Dermis microvascular lymphatic vessel endothelial cell (primary cell): ENCODE measurements at regions not wholly inside any gene's neighbourhood (a gene's known extent, or its start where the extent isn't known, plus 50 kb on each side); places are given as distances from the start of the nearest gene placed in this dataset.
A peak's percentile ranks its signal among the peaks of the same experiment; 100 is the strongest.
"Not testable (repeated sequence)": the region's sequence is repeated elsewhere in the genome, so short reads cannot be mapped to it uniquely, and the experiment has no call there.

ENCODE experiments used
- DNase-seq, 2 donors: peaks; one replicate each; pipeline versions ENCODE4 v3.0.0 to v3.0.0-alpha.2; 2010; ENCODE audit warnings: low read depth in 2 of 2

DNA sequence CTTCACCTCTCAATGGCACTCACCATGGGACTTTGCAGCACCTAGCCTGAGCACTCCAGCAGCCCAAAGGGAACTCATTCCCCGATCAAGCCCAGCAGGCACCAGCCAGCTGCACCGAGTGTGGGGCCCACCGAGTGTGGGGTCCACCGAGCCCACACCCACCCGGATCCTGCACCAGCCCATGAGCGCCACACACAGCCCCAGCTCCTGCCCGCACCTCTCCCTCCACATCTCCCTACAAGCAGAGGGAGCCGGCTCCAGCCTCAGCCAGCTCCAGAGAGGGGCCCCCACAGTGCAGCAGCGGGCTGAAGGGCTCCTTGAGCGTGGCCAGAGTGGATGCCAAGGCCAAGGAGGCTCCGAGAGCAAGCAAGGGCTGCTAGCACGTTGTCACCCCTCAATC lies 1182.4 kb downstream of the HACE1 start:
- no peak for DNase-seq

DNA sequence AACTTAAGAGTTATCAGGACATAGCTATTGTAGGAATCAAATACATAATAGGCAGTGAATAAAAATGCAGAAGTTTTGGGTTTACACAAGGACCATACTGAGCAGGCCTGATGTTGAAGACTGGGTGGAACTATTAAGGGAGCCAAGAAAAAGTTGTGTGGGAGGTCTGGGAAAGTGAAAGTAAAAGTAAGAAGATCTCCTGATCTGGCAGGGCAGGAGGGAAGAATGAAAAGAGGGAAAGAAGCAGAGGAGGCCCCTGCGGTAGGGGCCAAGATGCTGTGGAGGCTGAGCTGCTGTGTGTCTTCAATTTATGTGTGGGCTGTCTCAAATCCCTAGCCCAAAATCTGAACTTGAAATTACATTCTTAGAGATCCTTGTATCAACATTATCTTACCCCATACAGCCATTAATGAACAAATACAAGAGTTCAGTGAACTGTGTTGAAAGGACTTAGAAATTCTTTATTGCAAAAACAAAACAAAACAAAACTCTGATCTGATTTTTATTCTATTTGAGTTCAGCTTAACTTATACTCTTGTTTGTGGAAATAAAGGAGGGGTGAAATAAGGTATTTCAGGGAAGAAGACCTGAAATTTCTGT lies 1183.8 kb downstream of the HACE1 start:
- no peak for DNase-seq

GRCh38 chr6:103674790-103675189 lies 1184.9 kb downstream of the HACE1 start:
- no peak for DNase-seq

DNA sequence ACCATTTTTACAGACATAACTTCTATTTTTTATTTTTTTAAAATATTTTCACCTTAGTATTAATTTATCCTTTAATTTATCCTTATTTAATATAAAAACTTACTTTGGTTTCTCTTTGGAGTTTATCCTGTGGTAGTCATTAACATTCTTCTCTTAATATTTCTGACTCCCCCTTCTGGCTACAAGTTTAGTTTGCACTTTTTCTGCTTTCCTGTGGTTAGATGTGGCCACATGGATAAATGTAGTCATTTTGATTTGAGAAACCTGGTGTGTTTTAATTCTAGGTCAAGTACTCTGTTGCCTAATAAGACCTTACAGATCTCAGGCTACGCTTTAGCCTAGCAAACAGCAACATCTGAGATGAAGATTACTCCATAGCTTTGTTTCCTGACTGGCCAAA lies 1187.5 kb downstream of the HACE1 start:
- DNase-seq, result peak in 1 of 2 donors; percentile 1

GRCh38 chr6:103629613-103630012 lies 1230.1 kb downstream of the HACE1 start:
- no peak for DNase-seq

GRCh38 chr6:103617642-103618041 lies 1242.1 kb downstream of the HACE1 start:
- DNase-seq, result no peak

DNA sequence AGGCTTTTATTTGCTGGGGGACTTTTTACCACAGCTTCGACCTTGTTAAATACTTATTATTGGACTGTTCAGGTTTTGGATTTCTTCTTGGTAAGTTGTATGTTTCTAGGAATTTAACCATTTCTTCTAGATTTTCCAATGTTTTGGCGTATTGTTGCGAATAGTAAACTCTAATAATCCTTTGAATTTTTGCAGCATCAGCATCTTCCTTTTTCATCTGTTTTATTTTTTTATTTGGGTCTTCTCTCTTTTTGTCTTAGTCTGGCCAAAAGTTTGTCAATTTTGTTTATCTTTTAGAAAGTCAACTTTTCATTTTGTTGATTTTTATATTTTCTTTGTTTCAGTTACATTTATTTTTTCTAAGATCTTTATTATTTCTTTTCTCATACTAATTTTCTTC lies 1272.0 kb downstream of the HACE1 start:
- no peak for DNase-seq

- DNase-seq, result no peak
Observed at GRCh38 chr6:103578115-103578514, 1281.6 kb downstream of the HACE1 start.

DNA sequence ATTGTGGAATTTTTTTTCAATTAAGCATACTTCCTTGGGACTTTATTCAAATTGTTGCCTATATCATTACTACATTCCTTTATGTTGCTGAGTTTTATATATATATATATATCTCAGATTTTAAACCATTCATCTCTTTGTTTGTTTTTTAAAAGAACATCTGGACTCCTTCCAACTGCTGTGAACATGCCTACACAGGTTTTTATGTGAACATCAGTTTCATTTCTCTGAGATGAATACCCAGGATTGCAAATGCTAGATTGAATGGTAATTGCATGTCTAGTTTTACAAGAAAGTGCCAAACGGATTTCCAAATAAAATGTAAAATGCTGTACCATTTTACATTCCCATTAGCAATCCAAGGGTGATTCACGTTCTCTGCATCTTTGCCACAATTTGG lies 1289.3 kb downstream of the HACE1 start:
- no peak for DNase-seq

- no peak for DNase-seq
Observed at GRCh38 chr6:103554911-103555310, 1304.8 kb downstream of the HACE1 start.

- DNase-seq, result no peak
Observed at GRCh38 chr6:103538381-103538780, 1321.3 kb downstream of the HACE1 start.

DNA sequence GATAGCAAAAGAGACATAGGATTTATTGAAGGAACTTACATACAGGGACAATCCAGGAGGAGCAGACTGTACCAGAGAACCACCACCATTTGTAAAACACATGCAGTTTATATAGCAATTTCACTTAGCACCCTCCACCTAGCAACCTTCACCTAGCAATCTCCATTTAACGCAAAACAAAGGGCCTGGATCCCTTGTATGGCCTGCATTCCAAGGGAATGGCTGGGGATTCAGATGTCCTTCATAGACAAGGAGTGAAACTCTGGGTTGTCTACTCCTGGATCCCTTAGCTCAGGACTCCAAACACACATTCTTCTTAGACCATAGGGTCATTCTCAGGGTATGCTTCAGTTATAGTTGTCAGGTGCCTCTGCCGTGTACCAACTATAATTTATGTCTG lies 1324.9 kb downstream of the HACE1 start:
- DNase-seq, result no peak

GRCh38 chr6:103534095-103534494 lies 1325.6 kb downstream of the HACE1 start:
- DNase-seq, result no peak

DNA sequence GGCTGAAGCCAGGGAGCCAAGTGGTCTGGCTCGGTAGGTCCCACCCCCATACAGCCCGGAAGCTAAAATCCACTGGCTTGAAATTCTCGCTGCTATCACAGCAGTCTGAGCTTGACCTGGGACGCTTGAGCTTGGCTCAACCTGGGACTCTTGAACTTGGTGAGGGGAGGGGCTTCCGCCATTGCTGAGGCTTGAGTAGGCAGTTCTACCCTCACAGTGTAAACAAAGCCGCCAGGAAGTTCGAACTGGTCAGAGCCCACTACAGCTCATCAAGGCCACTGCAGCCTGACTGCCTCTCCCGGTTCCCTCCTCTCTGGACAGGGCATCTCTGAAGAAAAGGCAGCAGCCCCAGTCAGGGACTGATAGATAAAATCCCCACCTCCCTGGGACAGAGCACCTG lies 1337.7 kb downstream of the HACE1 start:
- no peak for DNase-seq

- DNase-seq, result no peak
Observed at GRCh38 chr6:103516336-103516735, 1343.4 kb downstream of the HACE1 start.

- no peak for DNase-seq
Observed at GRCh38 chr6:103507052-103507451, 1352.7 kb downstream of the HACE1 start.

GRCh38 chr6:103505155-103505518 lies 1354.6 kb downstream of the HACE1 start:
- DNase-seq, result no peak

DNA sequence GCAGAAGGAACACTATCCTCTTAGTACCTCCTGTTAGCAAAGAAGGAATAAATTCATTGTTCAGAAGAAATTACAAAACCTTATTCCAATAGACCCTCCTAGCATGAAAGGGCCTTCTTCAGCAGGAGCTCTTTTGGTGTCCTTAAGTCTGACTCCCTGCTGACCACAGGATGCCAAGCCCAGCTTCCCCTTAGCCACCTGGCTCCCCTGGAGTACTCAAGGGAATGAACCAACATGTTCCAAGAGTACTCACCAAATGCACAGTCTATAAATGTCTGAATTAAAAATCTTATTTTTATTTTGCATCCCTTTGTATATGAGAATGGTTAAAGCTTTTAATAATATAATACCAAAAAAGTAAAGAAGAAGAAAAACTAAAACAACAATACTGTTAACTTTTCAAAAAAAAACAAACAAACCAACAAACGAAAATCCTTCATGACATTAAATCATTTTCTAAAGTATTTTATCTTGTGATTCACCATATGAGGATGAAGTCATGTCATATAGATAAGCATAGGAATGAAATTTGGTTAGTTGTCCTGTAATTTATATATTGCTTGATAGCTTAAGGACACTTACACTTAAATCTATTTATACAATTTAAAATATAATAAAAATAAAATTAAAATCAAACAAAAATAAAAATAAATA lies 1355.1 kb downstream of the HACE1 start:
- no peak for DNase-seq

DNA sequence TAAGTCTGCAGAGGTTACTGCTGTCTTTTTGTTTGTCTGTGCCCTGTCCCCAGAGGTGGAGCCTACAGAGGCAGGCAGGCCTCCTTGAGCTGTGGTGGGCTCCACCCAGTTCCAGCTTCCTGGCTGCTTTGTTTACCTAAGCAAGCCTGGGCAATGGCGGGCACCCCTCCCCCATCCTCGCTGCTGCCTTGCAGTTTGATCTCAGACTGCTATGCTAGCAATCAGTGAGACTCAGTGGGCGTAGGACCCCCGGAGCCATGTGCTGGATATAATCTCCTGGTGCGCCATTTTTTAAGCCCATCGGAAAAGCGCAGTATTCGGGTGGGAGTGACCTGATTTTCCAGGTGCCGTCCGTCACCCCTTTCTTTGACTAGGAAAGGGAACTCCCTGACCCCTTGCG lies 1363.1 kb downstream of the HACE1 start:
- not testable (repeated sequence) for DNase-seq

DNA sequence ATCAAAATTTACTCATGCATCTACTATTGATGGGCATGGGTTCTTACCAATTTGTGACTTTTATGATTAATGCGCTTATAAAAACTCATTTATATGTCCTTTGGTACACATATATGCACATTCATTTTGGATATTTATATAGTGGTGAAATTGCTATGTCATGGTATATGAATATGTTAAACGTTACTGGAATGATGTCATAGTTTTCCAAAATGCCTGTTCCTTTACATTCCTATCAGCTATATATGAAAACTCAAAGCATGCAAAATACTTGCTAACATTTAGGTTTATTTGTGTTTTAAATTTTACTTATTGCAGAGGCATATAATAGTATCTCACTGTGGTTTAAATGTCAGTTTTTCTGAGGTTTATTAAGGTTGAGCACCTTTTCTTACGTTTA lies 1403.1 kb downstream of the HACE1 start:
- no peak for DNase-seq

DNA sequence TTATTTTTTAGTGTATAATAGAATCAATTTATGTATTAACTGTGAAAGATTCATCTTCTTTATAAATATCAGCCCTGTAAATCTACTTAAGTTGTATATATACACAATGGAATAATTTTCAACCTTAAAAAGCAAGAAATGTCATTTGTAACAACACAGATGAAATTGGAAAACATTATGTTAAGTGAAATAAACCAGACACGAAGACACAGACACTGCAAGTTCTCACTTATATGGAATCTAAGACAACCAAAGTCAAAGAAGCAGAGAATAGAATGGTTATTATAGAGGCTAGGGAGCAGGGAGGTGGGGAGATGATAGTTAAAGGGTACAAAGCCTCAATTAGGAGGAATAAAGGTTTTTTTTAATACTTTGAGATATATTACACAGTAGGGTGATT lies 1404.4 kb downstream of the HACE1 start:
- no peak for DNase-seq

DNA sequence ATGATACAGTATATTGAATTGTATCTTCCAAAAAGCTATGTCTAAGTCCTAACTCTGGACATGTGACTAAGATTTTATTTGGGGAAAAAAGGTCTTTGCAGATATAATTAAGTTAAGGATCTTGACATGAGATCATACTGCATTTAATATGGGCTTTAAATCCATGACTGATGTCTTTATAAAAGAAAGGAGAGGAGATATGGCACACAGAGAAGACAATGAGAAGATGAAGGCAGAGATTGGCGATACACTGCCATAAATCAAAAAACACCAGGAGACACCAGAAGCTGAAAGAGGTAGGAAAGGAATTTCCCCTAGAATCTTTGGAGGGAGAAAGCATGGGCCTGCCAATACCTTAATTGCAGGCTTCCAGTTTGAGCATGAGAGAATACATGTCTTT lies 1450.2 kb downstream of the HACE1 start:
- DNase-seq, result no peak

GRCh38 chr6:103405321-103405720 lies 1454.4 kb downstream of the HACE1 start:
- DNase-seq, result no peak

DNA sequence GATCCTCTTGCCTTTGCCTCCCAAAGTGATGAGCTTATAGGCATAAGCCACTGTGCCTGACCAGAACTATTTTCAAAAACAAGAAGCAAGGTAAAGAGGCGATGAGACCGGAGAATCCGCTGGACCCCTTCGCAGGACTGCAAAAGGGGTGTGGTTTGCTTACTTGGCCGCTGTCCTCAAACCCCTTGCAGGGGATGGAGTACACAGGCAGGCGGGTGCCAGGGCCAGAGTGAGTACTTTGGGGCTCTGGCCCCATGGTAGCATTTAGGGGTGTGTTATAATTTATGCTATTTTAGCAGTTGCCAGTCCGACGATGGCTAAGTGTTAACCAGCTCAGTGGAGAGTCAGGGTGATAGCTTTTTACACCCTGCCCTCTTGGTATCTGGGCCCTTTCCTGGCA lies 1454.9 kb downstream of the HACE1 start:
- no peak for DNase-seq
